ENCODE measurements at regions not wholly inside any gene's neighbourhood (a gene's known extent, or its start where the extent isn't known, plus 50 kb on each side); places are given as distances from the start of the nearest gene placed in this dataset.
"Not testable (repeated sequence)": the region's sequence is repeated elsewhere in the genome, so short reads cannot be mapped to it uniquely, and the experiment has no call there.

DNA sequence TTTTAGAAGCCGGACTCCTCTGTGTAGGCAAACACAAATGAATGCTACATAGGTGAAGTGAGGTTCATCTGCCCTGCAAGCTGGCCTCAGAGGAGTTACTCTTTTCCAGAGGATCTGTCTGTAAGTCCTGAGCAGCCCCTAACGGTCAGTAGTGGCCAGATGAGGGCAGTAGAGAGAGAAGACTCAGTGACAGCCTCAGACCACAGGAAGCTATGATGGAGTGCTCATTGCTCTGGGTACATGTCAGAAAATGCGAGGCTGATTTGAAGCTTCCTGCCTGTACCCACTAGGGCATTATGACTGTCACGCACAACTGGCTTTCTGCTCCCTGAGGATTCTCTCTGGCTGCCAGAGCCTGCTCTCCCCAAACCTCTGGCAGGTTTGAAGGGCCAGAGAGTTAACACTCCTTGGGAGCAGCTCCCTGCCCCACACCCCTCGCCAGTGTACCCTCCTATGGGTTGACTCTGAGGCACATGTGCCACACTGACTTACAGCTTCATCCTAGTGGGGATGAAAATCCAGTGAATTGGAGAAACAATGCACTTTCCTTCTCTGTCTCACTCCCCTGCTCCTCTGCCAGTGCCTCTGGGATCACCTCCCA is 141.5 kb downstream of the GABRG2 start:
- peak; percentile 72 for DNase-seq (ENCODE audit: low spot score)

DNA sequence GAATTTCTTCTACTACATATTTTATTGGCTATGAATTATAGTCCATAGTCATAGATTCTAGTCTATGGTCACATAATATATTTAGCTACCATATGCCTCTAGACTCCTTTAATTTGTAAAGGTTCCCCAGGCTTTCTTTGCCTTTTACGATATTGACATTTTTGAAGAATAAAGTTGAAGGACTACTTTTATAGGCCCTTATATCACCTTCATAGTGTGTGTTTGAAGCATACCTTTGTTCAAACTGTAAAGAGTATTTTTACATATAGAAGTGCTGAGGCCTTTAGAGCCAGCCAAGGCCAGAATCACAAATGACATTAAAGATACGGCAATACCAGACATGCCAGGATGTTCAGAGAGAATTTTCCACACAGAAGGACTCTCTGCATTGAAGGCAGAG is 147.0 kb downstream of the GABRG2 start:
- no peak for DNase-seq (ENCODE audit: low spot score)

DNA sequence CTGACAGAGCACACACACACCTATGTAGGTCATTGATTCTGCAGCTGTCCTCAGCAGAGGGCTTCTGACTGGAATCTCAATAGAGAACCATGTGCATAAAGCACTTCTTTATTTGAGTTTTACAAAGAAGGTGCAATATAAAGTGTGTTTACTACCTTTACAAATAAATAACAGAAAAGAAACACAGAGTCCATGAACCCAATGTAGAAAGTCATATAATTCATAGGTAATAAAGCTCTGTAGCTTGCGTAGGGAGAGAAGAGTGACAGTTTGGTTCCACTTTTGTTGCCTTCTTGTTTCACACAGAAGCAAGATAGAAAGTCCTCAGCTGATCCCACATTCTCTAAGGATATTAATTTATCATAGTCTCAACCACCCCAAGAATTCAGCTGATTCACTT is 149.5 kb downstream of the GABRG2 start:
- no peak for DNase-seq (ENCODE audit: low spot score)

- no peak for DNase-seq (ENCODE audit: low spot score)
These were observed 154.3 kb downstream of the GABRG2 start for GRCh38 chr5:162221910-162222309.

- DNase-seq (ENCODE audit: low spot score): no peak
These were observed 159.5 kb downstream of the GABRG2 start for GRCh38 chr5:162227075-162227474.

DNA sequence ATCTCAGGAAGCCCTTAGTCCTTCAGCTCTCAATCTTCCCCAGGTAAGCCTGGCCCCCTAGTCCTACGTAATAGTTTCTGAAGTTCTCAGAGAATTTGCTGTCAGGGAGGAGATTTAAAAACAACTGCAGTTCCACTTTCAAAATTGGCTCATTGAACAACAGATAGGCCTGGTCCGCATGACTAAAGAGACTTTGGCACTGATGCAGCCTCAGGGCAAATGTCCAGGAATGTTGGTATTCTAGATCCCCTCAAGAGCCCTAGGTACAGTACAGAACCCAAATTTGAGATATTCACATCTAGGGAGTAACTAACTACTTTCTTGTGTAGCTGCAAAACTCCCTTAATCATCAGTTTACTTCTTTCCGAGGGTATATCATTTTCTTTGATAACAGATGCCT is 162.8 kb downstream of the GABRG2 start:
- DNase-seq (ENCODE audit: low spot score): no peak

DNA sequence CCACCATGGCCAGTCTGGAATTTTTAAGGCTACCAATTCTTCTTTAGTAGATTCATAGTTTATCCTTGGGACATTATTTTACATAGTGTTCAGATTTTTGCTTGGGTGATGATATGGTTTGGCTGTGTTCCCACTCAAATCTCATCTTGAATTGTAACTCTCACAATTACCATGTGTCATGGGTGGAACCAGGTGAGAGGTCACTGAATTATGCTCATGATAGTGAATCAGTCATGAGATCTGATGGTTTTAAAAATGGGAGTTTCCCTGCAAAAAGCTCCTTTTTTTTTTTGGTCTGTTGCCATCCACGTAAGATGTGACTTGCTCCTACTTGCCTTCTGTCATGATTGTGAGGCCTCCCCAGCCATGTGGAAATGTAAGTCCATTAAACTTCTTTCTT is 163.9 kb downstream of the GABRG2 start:
- no peak for DNase-seq (ENCODE audit: low spot score)

- no peak for DNase-seq (ENCODE audit: low spot score)
These were observed 173.2 kb downstream of the GABRG2 start for GRCh38 chr5:162240734-162241133.

- DNase-seq (ENCODE audit: low spot score): no peak
These were observed 174.8 kb downstream of the GABRG2 start for GRCh38 chr5:162242416-162242815.

- no peak for DNase-seq (ENCODE audit: low spot score)
These were observed 176.1 kb downstream of the GABRG2 start for GRCh38 chr5:162243651-162244050.

- peak; percentile 50 for DNase-seq (ENCODE audit: low spot score)
These were observed 180.6 kb downstream of the GABRG2 start for GRCh38 chr5:162248107-162248713.

DNA sequence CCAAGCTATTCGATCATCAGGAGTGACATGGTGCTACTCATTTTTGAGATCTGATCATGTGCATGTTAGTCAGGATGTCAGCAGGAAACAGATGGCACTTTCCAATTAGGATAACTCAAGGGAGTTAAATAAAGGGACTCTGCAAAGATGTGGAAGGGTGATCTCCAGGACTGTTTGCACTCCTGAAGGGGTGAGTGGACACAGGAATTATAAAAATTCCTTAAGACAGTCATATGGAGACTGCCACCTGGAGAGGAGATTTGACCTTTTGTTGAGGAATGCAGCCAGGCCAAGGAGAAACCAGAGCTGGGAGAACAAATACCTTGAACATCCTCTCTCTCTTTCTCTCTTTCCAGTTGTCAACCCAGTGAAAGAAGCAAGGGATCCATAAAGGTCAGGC is 189.1 kb downstream of the GABRG2 start:
- DNase-seq (ENCODE audit: low spot score): no peak

DNA sequence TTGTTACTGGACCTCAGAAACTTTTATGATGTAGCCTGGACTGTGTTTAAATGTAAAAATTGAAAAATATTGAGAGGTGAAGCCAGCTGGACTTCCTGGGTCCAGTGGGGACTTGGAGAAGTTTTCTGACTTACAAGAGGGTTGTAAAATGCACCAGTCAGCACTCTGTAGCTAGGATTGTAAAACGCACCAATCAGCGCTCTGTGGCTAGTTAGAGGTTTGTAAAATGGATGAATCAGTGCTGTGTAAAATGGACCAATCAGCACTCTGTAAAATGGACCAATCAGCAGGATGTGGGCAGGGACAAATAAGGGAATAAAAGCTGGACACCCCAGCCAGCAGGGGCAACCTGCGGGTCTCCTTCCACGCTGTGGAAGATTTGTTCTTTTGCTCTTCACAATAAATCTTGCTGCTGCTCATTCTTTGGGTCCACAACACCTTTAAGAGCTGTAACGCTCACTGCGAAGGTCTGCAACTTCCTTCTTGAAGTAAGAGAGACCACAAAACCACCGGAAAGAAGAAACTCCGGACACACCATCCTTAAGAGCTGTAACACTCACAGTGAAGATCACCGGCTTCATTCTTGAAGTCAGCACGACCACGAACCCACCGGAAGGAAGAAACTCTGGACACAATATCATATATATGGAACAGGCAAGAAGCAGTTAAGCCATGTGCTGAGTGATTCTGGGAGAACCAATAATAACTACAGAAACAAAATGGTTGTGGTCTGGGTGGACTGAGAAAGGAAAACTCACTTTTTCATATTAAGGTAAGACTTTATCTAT is 201.3 kb downstream of the GABRG2 start:
- DNase-seq (ENCODE audit: low spot score): no peak

DNA sequence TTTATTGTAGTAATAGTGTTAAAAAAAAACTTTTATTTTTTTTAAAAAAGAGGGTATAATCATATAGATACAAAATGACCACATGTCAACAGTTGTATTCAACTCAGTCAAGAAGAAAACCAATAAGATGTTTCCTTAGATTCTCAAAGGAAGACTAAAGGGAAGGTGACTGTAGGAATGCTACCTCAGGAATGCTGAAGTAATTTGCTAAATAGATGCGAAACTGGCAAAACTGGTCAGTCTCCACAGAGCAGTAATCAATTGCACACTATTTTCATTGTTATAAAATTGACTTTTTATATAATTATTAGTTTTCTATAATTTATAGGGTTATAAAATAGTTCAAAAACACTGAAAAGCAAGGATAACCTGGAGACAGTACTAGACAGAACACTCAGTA is 204.8 kb downstream of the GABRG2 start:
- no peak for DNase-seq (ENCODE audit: low spot score)

DNA sequence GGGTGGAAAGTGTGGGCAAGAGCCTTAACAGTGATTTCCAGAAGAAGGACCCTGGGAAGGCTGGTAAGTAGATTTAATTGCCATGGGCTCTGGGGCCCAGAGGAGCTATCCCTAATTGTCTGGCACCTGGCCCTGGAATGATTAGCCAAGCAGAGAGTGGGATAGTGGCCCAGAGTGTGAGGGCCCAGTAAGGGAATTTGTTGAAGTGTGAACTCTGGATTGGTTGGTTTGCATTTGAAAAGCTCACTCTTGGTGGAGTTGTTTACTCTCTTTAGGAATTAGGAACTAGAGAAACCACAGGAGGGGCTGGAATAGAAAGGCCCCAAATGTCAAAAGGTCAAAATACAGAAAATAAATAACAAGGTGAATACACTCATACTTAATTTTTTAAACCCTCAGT is 207.1 kb downstream of the GABRG2 start:
- DNase-seq (ENCODE audit: low spot score): no peak

DNA sequence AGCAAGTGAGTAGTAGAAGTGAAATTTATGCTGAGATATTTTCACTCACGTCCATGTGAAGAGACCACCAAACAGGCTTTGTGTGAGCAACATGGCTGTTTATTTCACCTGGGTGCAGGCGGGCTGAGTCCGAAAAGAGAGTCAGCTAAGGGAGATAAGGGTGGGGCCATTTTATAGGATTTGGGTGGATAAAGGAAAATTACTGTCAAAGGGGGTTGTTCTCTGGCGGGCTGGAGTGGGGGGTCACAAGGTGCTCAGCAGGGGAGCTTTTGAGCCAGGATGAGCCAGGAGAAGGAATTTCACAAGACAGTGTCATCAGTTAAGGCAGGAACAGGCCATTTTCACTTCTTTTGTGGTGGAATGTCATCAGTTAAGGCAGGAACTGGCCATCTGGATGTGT is 207.8 kb downstream of the GABRG2 start:
- DNase-seq (ENCODE audit: low spot score): not testable (repeated sequence)

DNA sequence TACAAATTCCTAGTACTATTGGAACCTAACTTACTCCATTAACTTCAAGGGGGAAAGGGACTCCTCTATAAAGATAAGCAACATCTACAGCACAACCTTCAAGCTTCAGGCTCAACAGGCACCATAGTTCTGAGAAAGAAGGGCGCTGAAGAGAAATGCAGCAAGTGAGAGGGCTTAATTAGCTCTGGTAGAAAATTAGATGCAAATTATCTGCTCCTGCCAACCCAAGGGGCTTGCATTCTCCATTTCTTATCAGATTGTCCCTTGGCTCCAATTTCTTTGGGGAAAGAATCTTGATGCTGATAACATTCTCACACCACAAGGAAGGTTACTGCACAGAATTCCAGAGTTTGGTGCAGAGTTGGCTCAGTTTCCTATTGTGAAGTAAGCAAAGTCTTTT is 214.6 kb downstream of the GABRG2 start:
- DNase-seq (ENCODE audit: low spot score): no peak

DNA sequence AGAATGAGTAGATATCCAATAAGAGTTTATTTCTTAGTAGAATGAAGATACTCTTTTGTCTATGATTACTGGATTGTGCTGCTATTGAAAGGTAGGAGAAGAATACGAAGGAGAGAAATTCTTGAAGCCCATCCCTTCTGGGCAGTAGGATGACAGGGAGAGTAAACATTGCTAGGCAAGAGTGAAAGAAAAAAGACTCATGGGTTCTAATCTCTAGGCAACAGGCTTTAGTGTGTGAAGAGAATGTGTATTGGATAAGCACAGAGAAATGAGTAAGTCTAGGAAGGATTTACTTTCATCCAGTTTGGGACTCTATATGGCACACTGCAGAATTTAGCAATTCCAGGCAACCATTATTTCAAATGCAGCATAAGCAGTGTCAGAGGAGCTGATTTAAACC is 216.0 kb downstream of the GABRG2 start:
- DNase-seq (ENCODE audit: low spot score): no peak

- DNase-seq (ENCODE audit: low spot score): no peak
These were observed 221.2 kb downstream of the GABRG2 start for GRCh38 chr5:162288647-162289296.

GRCh38 chr5:162289489-162289888 is 221.9 kb downstream of the GABRG2 start:
- no peak for DNase-seq (ENCODE audit: low spot score)

- DNase-seq (ENCODE audit: low spot score): no peak
These were observed 232.2 kb downstream of the GABRG2 start for GRCh38 chr5:162299793-162300192.

DNA sequence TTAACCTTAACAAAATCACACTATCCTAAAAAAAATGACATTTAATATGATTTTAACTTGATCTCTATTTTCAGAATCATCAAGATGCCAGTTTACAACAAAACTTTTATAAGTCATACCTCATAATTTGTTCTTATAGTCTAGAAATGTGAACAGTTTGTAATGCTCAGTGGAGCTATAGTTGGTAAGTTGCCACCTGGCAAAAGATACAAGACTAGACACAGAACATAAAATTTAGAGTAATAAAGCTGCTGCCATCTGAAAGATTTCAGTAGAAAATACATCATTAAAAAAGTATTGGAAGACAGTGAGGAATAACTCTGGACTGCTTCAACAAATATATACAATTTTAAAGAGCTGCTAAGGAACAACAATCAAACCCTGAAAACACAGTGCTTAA is 233.8 kb downstream of the GABRG2 start:
- no peak for DNase-seq (ENCODE audit: low spot score)

DNA sequence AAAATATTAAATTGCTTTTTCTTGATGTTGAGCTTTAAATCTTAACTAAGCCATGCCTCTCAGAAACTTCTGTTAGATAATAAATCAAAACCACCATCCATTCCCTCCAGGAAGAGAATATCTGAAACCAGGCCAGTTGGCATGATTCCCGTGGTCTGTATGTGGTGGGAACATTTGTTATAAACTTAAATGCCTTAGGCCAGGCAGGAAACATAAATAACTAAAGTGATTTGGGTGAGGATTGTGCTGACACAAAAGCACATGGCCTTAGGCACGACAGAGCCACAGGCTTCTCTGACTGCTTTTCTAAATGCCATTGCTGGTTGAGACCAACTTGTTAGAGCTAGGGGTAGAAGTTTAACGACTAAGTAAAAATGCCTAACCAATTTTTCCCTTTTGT is 255.9 kb downstream of the GABRG2 start:
- no peak for DNase-seq (ENCODE audit: low spot score)
